Astrocyte of the spinal cord (primary cell): ENCODE measurements at regions not wholly inside any gene's neighbourhood (a gene's known extent, or its start where the extent isn't known, plus 50 kb on each side); places are given as distances from the start of the nearest gene placed in this dataset.

Experiments
- DNase-seq: peaks from one replicate; pipeline ENCODE4 v3.0.0; 2011; ENCODE audit warnings: low read depth, low spot score
- H3K4me3 ChIP-seq: 2 replicates; pipeline ENCODE4 v1.5.1; 2011; ENCODE audit warnings: low read depth, mild to moderate bottlenecking, low read length, moderate library complexity
- in situ Hi-C: cut with HindIII; loops from 2 replicates; pipeline ENCODE4 v1.10.0; 2017; ENCODE audit warnings: low sequenced_read_pairs
- TF ChIP-seq, protein P1 (sequence below): IDR thresholded peaks from 2 replicates; pipeline ENCODE4 v1.5.1; 2012; ENCODE audit warnings: low read depth, mild to moderate bottlenecking, low read length, inconsistent platforms

DNA sequence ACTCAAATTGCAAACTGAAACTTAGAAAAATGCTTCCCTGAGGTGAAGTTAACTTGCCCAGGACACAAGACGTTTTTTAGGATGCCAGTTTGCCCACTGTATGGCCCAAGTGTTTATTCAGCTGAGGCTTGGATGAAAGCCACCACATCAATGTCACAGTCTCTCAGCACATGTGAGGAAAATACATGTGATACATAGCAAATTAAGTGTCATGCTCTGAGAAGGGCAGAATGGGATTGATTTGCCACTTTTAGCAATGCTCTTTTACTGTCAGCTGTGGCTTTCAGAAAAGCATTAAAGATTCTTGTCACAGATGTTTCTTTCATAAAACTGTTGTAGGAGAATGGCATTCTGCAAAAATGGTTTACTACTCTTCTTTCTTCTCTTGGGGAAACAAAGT, 165.5 kb downstream of the ZIC1 start:
- in situ Hi-C loops, result no loop called here
- no peak overlapping the region for H3K4me3 ChIP-seq
- TF ChIP-seq, protein P1, sequence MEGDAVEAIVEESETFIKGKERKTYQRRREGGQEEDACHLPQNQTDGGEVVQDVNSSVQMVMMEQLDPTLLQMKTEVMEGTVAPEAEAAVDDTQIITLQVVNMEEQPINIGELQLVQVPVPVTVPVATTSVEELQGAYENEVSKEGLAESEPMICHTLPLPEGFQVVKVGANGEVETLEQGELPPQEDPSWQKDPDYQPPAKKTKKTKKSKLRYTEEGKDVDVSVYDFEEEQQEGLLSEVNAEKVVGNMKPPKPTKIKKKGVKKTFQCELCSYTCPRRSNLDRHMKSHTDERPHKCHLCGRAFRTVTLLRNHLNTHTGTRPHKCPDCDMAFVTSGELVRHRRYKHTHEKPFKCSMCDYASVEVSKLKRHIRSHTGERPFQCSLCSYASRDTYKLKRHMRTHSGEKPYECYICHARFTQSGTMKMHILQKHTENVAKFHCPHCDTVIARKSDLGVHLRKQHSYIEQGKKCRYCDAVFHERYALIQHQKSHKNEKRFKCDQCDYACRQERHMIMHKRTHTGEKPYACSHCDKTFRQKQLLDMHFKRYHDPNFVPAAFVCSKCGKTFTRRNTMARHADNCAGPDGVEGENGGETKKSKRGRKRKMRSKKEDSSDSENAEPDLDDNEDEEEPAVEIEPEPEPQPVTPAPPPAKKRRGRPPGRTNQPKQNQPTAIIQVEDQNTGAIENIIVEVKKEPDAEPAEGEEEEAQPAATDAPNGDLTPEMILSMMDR, result no peak
- no peak for DNase-seq

DNA sequence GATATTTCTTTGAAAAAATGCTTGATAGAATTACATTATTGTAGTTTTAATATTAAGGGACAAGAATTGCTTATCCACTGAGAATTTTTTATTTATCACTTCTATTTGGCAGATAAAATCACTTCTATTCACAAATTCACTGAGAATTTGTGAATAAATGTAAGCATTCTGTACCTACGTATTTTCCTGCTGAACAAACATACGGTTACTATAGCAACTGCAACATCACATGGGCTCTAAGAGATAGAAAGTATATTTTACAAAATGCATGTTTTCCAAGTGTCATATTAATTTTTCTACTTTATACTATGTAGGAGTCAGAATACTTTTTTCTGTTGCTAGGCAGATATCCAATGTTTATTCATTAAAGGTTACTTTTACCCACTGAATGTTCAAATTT, 166.2 kb downstream of the ZIC1 start:
- in situ Hi-C loops, result no loop called here

DNA sequence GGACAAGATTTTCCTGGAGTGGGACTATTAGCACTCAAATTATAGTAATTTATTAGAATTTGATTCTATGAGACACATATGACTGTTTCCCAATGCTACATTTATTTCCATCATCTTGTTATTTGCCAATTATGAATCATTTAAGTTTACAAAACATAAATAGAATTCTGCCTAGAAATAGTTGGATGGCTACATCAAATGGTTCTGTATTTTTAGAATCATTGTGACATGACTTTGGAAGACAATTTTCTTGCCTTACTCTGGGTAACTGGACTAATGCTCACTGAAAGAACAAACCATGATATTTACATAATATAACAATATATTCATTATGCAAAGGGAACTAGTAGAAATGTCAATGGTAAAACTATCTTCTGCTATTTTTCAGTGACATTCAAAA, 173.5 kb downstream of the ZIC1 start:
- H3K4me3 ChIP-seq, result no peak overlapping the region
- no peak for DNase-seq
- TF ChIP-seq, protein P1, result no peak
- in situ Hi-C loops, result no loop called here

More for the DNA sequence above, 166.2 kb downstream of the ZIC1 start:
- no peak overlapping the region for H3K4me3 ChIP-seq
- DNase-seq, result no peak
- TF ChIP-seq, protein P1, result no peak

DNA sequence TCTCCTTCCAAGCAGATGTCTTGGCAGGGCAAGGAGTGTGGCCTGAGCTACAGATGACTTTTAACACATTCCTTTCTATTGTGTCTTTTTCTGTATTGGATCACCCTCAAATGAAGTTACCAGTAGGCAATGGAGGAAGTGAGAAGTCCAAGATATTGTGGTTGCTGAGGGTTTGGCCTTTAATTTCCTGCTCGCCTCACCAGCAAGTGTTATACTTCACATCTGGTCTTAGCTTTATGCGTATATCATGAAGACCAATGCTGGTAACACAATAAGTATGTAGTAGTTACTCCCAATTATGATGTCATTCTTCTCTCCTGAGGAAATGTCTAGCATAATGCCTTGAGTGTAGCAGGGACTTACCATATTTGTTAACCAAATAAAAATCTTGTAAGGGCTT, 179.9 kb downstream of the ZIC1 start:
- DNase-seq, result peak; percentile 71
- no peak overlapping the region for H3K4me3 ChIP-seq
- in situ Hi-C loops, result no loop called here
- TF ChIP-seq, protein P1, result no peak

DNA sequence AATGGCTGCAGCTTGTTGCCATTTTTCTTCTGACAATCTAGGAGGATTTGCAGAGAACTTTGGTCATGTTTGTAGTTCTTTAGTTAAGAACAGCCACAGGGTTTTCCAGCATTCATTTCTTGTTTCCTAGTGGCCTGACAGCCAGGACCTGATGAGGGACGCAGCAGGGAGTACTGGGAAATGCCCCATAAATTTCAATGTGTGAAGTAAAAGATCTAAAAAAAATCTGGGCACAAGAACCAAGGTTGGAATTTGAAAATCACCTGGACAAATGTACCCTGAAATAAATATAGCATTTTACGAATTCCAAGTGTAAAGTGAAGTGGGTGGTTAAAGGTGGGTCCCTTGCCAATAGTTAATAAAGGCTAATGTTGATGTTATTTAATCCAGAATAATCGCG, 195.0 kb downstream of the ZIC1 start:
- in situ Hi-C loops, result no loop called here
- TF ChIP-seq, protein P1, result no peak
- no peak overlapping the region for H3K4me3 ChIP-seq
- DNase-seq, result no peak

DNA sequence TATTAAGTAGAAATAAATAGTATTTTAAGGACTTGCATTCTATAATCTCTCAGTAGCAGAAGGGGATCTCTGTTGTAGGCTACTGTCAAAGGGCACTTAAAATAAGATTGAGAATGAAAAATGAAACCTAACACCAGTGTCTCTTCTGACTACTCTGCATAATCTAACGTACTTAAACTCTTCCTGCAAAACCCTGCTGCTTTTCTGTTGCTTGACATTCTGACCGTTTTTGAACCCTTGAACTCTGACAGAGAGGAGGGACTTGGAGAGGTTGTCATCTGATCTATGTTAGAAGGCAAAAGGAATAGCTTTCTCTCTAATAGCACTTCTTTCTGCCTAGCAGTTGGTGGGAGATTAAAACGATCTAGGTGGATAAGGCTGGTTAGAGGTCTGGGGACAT, 204.6 kb downstream of the ZIC1 start:
- no peak overlapping the region for H3K4me3 ChIP-seq
- DNase-seq, result peak; percentile 61
- TF ChIP-seq, protein P1, result no peak
- in situ Hi-C loops, result no loop called here

DNA sequence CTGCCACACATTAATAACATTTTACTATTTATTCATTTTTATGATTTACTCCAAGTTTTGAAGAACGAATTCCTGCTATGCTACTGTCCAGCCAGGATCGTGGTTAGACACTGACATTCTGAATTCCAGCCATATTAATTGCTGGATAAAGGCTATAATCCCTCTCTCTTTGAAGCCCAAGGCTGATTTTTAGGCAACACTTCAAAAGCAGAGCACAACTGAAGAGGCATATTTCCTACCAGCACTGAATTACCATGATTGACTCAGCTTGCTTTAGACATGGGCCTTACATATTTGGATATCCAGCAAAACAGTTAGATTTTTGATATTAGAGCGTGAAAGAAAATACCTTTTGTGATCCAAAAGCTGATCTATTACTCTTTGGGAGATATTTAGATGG, 205.0 kb downstream of the ZIC1 start:
- TF ChIP-seq, protein P1, result no peak
- H3K4me3 ChIP-seq, result no peak overlapping the region
- in situ Hi-C loops, result no loop called here
- DNase-seq, result peak; percentile 33
